ENCODE measurements at regions not wholly inside any gene's neighbourhood (a gene's known extent, or its start where the extent isn't known, plus 50 kb on each side); places are given as distances from the start of the nearest gene placed in this dataset.

DNA sequence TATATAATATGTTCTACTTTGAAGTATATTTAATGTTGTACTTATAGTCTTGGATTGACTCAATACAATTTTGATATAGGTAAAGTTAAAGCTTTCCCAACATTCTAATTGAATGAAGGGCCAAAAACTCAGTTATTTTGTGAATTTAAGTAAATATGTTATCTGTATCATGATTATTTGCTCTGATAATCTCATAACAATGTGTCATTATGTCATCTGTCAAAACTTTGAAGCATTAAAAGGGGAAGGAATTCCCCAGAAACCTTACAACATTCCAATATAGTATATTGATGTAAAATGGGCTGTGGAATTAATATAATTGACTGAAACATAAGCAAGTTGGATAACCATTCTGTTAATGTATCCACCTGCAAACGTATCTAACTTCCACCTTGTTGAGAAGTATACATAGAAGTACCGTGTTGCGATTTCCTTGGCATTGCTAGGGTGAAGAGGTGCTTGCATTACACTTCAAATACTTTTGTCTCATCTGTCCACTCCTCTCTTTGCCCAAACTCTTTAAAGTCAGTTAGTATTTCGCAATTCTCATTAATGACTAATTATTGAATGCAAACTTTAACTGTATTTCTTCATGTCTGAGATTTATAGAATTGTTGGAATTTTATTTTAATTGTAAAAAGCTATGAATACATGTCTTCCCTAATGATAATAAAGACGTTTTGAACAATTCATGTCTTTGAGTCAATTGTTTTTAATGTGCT lies 1982.1 kb upstream of the ADGRL3 start:
- Histone ChIP-seq H3K27ac (no peak overlapping the region), H3K36me3 (replicated peaks in 1 of 2) (no peaks in the 10 kb centered on the region), H3K27me3 (no peaks in the 10 kb centered on the region), H3K4me3 (no peak overlapping the region), H3K4me1 (replicated peaks in 1 of 2) (no peaks in the 10 kb centered on the region), H3K9me3 (replicated peaks in 1 of 3) (no peaks in the 10 kb centered on the region)
- intact Hi-C loops (cut with DNase I), result no loop called here
- 67 to 72% (median 70%) methylated on average over 5 of the region's 5 CpGs for WGBS, 4 donors
- no peak for DNase-seq
- TF ChIP-seq POLR2A (IDR thresholded peaks at IDR 0.05), result no peak
- TF ChIP-seq, protein P1, sequence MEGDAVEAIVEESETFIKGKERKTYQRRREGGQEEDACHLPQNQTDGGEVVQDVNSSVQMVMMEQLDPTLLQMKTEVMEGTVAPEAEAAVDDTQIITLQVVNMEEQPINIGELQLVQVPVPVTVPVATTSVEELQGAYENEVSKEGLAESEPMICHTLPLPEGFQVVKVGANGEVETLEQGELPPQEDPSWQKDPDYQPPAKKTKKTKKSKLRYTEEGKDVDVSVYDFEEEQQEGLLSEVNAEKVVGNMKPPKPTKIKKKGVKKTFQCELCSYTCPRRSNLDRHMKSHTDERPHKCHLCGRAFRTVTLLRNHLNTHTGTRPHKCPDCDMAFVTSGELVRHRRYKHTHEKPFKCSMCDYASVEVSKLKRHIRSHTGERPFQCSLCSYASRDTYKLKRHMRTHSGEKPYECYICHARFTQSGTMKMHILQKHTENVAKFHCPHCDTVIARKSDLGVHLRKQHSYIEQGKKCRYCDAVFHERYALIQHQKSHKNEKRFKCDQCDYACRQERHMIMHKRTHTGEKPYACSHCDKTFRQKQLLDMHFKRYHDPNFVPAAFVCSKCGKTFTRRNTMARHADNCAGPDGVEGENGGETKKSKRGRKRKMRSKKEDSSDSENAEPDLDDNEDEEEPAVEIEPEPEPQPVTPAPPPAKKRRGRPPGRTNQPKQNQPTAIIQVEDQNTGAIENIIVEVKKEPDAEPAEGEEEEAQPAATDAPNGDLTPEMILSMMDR (IDR thresholded peaks at IDR 0.05), result no peak

GRCh38 chr4:59222221-59222620 lies 1977.9 kb upstream of the ADGRL3 start:
- intact Hi-C loops (cut with DNase I), result no loop called here
- H3K27me3 ChIP-seq, result no peaks in the 10 kb centered on the region
- H3K36me3 ChIP-seq (replicated peaks in 1 of 2), result no peaks in the 10 kb centered on the region
- 70 to 83% (median 82%) methylated on average over 4 of the region's 4 CpGs for WGBS, 4 donors
- H3K9me3 ChIP-seq (replicated peaks in 1 of 3), result no peaks in the 10 kb centered on the region
- H3K27ac ChIP-seq, result no peak overlapping the region
- TF ChIP-seq POLR2A (IDR thresholded peaks at IDR 0.05), result no peak
- TF ChIP-seq, protein P1 (IDR thresholded peaks at IDR 0.05), result no peak
- H3K4me1 ChIP-seq (replicated peaks in 1 of 2), result no peaks in the 10 kb centered on the region
- DNase-seq, result no peak
- H3K4me3 ChIP-seq, result no peak overlapping the region

DNA sequence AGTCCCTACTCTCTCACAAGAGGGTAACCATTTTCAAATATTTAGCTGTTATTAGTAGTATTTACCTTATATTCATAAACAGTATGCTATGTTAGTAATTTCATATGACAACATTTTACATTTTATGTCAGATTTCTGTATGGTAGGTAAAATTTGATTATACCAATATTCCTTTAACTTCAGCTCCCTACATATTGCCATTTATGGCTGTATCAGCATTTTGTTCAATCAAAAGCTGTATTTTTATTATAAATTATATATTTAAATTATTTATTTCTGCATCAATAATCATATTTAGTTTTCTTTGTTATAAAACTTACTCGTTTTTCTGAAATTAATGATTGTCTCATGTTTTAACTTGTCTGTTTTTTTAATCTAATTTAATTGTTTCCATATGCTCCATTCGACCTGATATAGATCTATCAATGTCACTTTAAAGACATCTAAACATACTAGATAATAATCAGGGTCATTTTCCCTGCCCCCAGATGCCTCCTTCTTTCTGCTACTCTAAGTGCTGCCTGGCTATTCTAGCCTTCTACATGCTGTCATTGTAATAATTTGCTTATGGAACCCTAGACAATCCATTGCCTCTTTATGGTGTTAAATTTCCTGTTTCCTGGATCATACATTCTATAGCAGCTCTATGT lies 1976.7 kb upstream of the ADGRL3 start:
- no peaks in the 10 kb centered on the region for H3K9me3 ChIP-seq (replicated peaks in 1 of 3)
- intact Hi-C loops (cut with DNase I), result no loop called here
- 16 to 18% (median 17%) methylated on average over 2 of the region's 2 CpGs for WGBS, 4 donors
- H3K27ac ChIP-seq, result no peak overlapping the region
- H3K36me3 ChIP-seq (replicated peaks in 1 of 2), result no peaks in the 10 kb centered on the region
- no peaks in the 10 kb centered on the region for H3K4me1 ChIP-seq (replicated peaks in 1 of 2)
- DNase-seq, result no peak
- H3K4me3 ChIP-seq, result no peak overlapping the region
- TF ChIP-seq, protein P1 (IDR thresholded peaks at IDR 0.05), result no peak
- no peak for TF ChIP-seq POLR2A (IDR thresholded peaks at IDR 0.05)
- no peaks in the 10 kb centered on the region for H3K27me3 ChIP-seq

GRCh38 chr4:59238212-59238611 lies 1961.9 kb upstream of the ADGRL3 start:
- 47 to 76% (median 63%) methylated on average over 2 to 3 of the region's 3 CpGs for WGBS, 4 donors
- no peaks in the 10 kb centered on the region for H3K27me3 ChIP-seq
- H3K27ac ChIP-seq, result no peak overlapping the region
- H3K9me3 ChIP-seq (replicated peaks in 1 of 3), result no peaks in the 10 kb centered on the region
- no peak overlapping the region for H3K4me3 ChIP-seq
- H3K4me1 ChIP-seq (replicated peaks in 1 of 2), result no peaks in the 10 kb centered on the region
- DNase-seq, result no peak
- intact Hi-C loops (cut with DNase I), result no loop called here
- no peaks in the 10 kb centered on the region for H3K36me3 ChIP-seq (replicated peaks in 1 of 2)
- TF ChIP-seq, protein P1 (IDR thresholded peaks at IDR 0.05), result no peak
- TF ChIP-seq POLR2A (IDR thresholded peaks at IDR 0.05), result no peak
